ENCODE measurements at regions not wholly inside any gene's neighbourhood (a gene's known extent, or its start where the extent isn't known, plus 50 kb on each side); places are given as distances from the start of the nearest gene placed in this dataset.

DNA sequence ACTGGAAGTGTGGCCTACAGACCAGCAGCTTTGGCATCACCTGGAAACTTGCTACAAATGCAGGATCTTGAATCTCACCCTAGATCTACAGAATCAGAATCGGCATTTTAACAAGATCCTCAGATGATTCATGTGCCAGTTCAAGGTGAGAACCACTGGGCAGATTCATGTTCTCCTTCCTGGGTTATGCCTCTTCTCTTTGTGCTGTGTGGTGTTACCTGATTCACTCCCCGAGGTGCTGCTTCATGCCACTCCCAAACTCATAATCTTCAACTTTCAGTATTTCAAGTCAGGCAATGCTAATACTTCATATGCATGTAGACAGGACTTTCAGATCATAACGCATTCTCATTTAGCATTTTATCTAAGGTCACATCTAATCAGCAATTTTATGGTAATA lies 427.7 kb downstream of the FOXO1 start:
- no peak for TF ChIP-seq POLR2A (IDR thresholded peaks at IDR 0.05)
- TF ChIP-seq, protein P1, sequence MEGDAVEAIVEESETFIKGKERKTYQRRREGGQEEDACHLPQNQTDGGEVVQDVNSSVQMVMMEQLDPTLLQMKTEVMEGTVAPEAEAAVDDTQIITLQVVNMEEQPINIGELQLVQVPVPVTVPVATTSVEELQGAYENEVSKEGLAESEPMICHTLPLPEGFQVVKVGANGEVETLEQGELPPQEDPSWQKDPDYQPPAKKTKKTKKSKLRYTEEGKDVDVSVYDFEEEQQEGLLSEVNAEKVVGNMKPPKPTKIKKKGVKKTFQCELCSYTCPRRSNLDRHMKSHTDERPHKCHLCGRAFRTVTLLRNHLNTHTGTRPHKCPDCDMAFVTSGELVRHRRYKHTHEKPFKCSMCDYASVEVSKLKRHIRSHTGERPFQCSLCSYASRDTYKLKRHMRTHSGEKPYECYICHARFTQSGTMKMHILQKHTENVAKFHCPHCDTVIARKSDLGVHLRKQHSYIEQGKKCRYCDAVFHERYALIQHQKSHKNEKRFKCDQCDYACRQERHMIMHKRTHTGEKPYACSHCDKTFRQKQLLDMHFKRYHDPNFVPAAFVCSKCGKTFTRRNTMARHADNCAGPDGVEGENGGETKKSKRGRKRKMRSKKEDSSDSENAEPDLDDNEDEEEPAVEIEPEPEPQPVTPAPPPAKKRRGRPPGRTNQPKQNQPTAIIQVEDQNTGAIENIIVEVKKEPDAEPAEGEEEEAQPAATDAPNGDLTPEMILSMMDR (IDR thresholded peaks at IDR 0.05): no peak

Measured in Peyer's patch (tissue), 4 donors.